Lower leg skin (tissue), 4 donors: ENCODE measurements at regions not wholly inside any gene's neighbourhood (a gene's known extent, or its start where the extent isn't known, plus 50 kb on each side); places are given as distances from the start of the nearest gene placed in this dataset.

Experiments used
- DNase-seq, 2 donors: peaks; one replicate each; pipeline ENCODE4 v3.0.0-alpha.2; 2019; ENCODE audit warnings: low spot score in 2 of 2
- H3K4me3 ChIP-seq: fragments of 200-600 bp; sonication (generic); 2 replicates; pipeline ENCODE4 v1.5.1; 2017; ENCODE audit warnings: mild to moderate bottlenecking, low read depth; ENCODE audit not compliant: poor library complexity, severe bottlenecking
- POLR2A ChIP-seq, 2 donors: fragments of 450-650 bp; IDR thresholded peaks; one replicate each; pipeline ENCODE4 v1.6.1; 2016 to 2017; ENCODE audit warnings: antibody characterized with exemption in 2 of 2, mild to moderate bottlenecking in 1 of 2, moderate library complexity in 1 of 2
- WGBS, 2 donors: methylation state at CpG; one replicate each; pipeline ENCODE4 v1.1.5; 2018; 5-methylcytosine and 5-hydroxymethylcytosine counted together
- intact Hi-C: fragments of 100-400 bp; cut with DNase I; formaldehyde crosslinking; loops from one replicate; pipeline ENCODE4 v1.15.0; 2023; ENCODE audit warnings: low total_unique reads
- TF ChIP-seq, protein P1 (sequence below), 3 donors: fragments of 450-650 bp; IDR thresholded peaks; one replicate each; pipeline ENCODE4 v1.5.1; 2016; ENCODE audit warnings: antibody characterized with exemption in 3 of 3, mild to moderate bottlenecking in 3 of 3, moderate library complexity in 2 of 3

GRCh38 chr13:32887617-32888016 is 128.6 kb upstream of the KL start:
- 77 to 90% methylated on average over 3 of the region's 3 CpGs for WGBS, 2 donors
- intact Hi-C loops = no loop called here
- TF ChIP-seq POLR2A (IDR thresholded peaks at IDR 0.05) = no peak
- TF ChIP-seq, protein P1, sequence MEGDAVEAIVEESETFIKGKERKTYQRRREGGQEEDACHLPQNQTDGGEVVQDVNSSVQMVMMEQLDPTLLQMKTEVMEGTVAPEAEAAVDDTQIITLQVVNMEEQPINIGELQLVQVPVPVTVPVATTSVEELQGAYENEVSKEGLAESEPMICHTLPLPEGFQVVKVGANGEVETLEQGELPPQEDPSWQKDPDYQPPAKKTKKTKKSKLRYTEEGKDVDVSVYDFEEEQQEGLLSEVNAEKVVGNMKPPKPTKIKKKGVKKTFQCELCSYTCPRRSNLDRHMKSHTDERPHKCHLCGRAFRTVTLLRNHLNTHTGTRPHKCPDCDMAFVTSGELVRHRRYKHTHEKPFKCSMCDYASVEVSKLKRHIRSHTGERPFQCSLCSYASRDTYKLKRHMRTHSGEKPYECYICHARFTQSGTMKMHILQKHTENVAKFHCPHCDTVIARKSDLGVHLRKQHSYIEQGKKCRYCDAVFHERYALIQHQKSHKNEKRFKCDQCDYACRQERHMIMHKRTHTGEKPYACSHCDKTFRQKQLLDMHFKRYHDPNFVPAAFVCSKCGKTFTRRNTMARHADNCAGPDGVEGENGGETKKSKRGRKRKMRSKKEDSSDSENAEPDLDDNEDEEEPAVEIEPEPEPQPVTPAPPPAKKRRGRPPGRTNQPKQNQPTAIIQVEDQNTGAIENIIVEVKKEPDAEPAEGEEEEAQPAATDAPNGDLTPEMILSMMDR (IDR thresholded peaks at IDR 0.05) = no peak
- DNase-seq = no peak
- H3K4me3 ChIP-seq = no peak overlapping the region

GRCh38 chr13:32889986-32890565 is 126.1 kb upstream of the KL start:
- intact Hi-C loops = no loop called here
- TF ChIP-seq, protein P1 (IDR thresholded peaks at IDR 0.05) = no peak
- TF ChIP-seq POLR2A (IDR thresholded peaks at IDR 0.05) = no peak
- no peak overlapping the region for H3K4me3 ChIP-seq
- WGBS, 2 donors = 83 to 85% methylated on average over 6 of the region's 6 CpGs
- DNase-seq = no peak

DNA sequence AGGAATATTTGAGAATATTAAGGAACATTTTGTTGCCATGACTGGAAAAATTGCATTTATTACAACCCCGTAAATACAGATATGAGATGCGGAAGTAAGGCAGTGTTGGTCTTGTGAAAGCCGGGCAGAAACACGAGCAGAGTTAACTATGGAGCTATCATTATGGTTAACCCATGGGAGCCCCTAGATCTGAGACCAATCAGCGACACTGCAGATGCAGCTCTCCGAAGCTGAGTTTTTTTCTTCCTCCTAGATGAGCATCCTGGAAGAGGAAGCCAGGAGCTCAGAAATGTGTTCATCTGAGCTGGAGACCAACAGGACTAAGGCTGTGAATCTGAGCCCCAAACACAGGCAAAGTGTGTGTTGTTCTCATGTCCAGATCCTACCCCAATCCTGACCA is 123.0 kb upstream of the KL start:
- H3K4me3 ChIP-seq = no peak overlapping the region
- 88 to 93% methylated on average over 6 of the region's 6 CpGs for WGBS, 2 donors
- TF ChIP-seq, protein P1 (IDR thresholded peaks at IDR 0.05) = no peak
- no peak for TF ChIP-seq POLR2A (IDR thresholded peaks at IDR 0.05)
- intact Hi-C loops = no loop called here
- DNase-seq = no peak

GRCh38 chr13:32894589-32895001 is 121.6 kb upstream of the KL start:
- TF ChIP-seq POLR2A (IDR thresholded peaks at IDR 0.05) = no peak
- TF ChIP-seq, protein P1 (IDR thresholded peaks at IDR 0.05) = no peak
- WGBS, 2 donors = 70 to 75% methylated on average over 2 of the region's 2 CpGs
- H3K4me3 ChIP-seq = no peak overlapping the region
- intact Hi-C loops = no loop called here
- DNase-seq = no peak

- TF ChIP-seq, protein P1 (IDR thresholded peaks at IDR 0.05) = no peak
- no peak for TF ChIP-seq POLR2A (IDR thresholded peaks at IDR 0.05)
- no peak overlapping the region for H3K4me3 ChIP-seq
- intact Hi-C loops = no loop called here
- no peak for DNase-seq
- WGBS, 2 donors = 91 to 96% methylated on average over 3 of the region's 3 CpGs
Measured at GRCh38 chr13:32895296-32895695, 120.9 kb upstream of the KL start.

DNA sequence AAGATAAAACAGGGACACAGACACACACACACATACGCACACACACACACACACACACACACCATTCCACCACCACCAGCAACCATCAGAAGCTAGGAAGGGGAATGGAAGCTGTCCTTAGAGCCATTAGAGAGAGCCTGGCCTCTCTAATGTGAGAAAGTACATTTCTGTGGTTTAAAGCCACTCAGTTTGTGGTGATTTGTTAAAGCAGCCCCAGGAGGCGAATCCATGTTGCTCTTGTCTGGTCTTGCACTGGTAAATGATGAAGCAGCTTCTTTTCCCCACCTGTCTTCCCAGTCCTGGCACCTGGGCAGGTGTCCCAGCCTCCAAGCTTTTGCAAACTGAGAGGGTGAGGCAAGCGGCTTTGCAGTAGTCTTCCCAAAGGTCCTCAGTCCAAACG is 118.9 kb upstream of the KL start:
- TF ChIP-seq POLR2A (IDR thresholded peaks at IDR 0.05) = no peak
- TF ChIP-seq, protein P1 (IDR thresholded peaks at IDR 0.05) = no peak
- WGBS, 2 donors = 56 to 58% methylated on average over 4 of the region's 4 CpGs
- no peak overlapping the region for H3K4me3 ChIP-seq
- DNase-seq = no peak
- intact Hi-C loops = no loop called here
